BLaER1 (cell line): ENCODE measurements at regions not wholly inside any gene's neighbourhood (a gene's known extent, or its start where the extent isn't known, plus 50 kb on each side); places are given as distances from the start of the nearest gene placed in this dataset.

Source experiments
- H3K27ac ChIP-seq: shearing (Covaris generic); formaldehyde crosslinking; 2 replicates; pipeline ENCODE4 v1.8.1; 2022
- H3K27me3 ChIP-seq: shearing (Covaris generic); formaldehyde crosslinking; 2 replicates; pipeline ENCODE4 v1.8.1; 2022
- H3K36me3 ChIP-seq: shearing (Covaris generic); formaldehyde crosslinking; 2 replicates; pipeline ENCODE4 v1.8.1; 2022
- H3K4me1 ChIP-seq: shearing (Covaris generic); formaldehyde crosslinking; 2 replicates; pipeline ENCODE4 v1.8.1; 2022
- H3K4me2 ChIP-seq: shearing (Covaris generic); formaldehyde crosslinking; 2 replicates; pipeline ENCODE4 v1.8.1; 2022
- H3K4me3 ChIP-seq: shearing (Covaris generic); formaldehyde crosslinking; 2 replicates; pipeline ENCODE4 v1.8.1; 2022
- H3K9ac ChIP-seq: shearing (Covaris generic); formaldehyde crosslinking; 2 replicates; pipeline ENCODE4 v1.8.1; 2022
- H3K9me3 ChIP-seq: shearing (Covaris generic); formaldehyde crosslinking; 2 replicates; pipeline ENCODE4 v1.8.1; 2022
- H4K20me1 ChIP-seq: shearing (Covaris generic); formaldehyde crosslinking; 2 replicates; pipeline ENCODE4 v1.8.1; 2022
- Cebpa-rat ChIP-seq: shearing (Covaris generic); IDR thresholded peaks from 2 replicates; pipeline ENCODE4 v1.8.1; 2022

- H3K36me3 ChIP-seq = no peaks in the 10 kb centered on the region
- H3K4me3 ChIP-seq = no peak overlapping the region
- no peak overlapping the region for H3K9ac ChIP-seq
- H4K20me1 ChIP-seq = no peaks in the 10 kb centered on the region
- no peak for TF ChIP-seq Cebpa-rat
- 0 out of 2 replicates have a peak, but pooled peaks cover 4% of the 10 kb centered on the region for H3K4me1 ChIP-seq
- no peaks in the 10 kb centered on the region for H3K9me3 ChIP-seq
- H3K27me3 ChIP-seq = no peaks in the 10 kb centered on the region
- H3K4me2 ChIP-seq = no peak overlapping the region
- H3K27ac ChIP-seq = no peak overlapping the region
Measured at GRCh38 chr3:107882261-107882660, 208.6 kb downstream of the CD47 start.

- no peak overlapping the region for H3K9ac ChIP-seq
- H4K20me1 ChIP-seq = no peaks in the 10 kb centered on the region
- no peak overlapping the region for H3K4me2 ChIP-seq
- H3K9me3 ChIP-seq = no peaks in the 10 kb centered on the region
- H3K27me3 ChIP-seq = no peaks in the 10 kb centered on the region
- H3K36me3 ChIP-seq = no peaks in the 10 kb centered on the region
- no peak overlapping the region for H3K4me3 ChIP-seq
- TF ChIP-seq Cebpa-rat = no peak
- 0 out of 2 replicates have a peak, but pooled peaks cover 4% of the 10 kb centered on the region for H3K4me1 ChIP-seq
- H3K27ac ChIP-seq = no peak overlapping the region
Measured at GRCh38 chr3:107881509-107881908, 209.3 kb downstream of the CD47 start.

GRCh38 chr3:107880702-107881101 lies 210.1 kb downstream of the CD47 start:
- Histone ChIP-seq H3K4me2 (no peak overlapping the region), H3K4me1 (0 out of 2 replicates have a peak, but pooled peaks cover 4% of the 10 kb centered on the region), H3K9me3 (no peaks in the 10 kb centered on the region), H3K27ac (no peak overlapping the region), H4K20me1 (no peaks in the 10 kb centered on the region), H3K36me3 (no peaks in the 10 kb centered on the region), H3K27me3 (no peaks in the 10 kb centered on the region), H3K4me3 (no peak overlapping the region), H3K9ac (no peak overlapping the region)
- TF ChIP-seq Cebpa-rat = no peak

GRCh38 chr3:107877936-107878335 lies 212.9 kb downstream of the CD47 start:
- Histone ChIP-seq H4K20me1 (no peaks in the 10 kb centered on the region), H3K9me3 (no peaks in the 10 kb centered on the region), H3K36me3 (no peaks in the 10 kb centered on the region), H3K4me1 (no peaks in the 10 kb centered on the region), H3K27me3 (no peaks in the 10 kb centered on the region), H3K4me2 (no peak overlapping the region), H3K27ac (no peak overlapping the region), H3K4me3 (no peak overlapping the region), H3K9ac (no peak overlapping the region)
- no peak for TF ChIP-seq Cebpa-rat

GRCh38 chr3:107870943-107871638 lies 219.7 kb downstream of the CD47 start:
- TF ChIP-seq Cebpa-rat = no peak
- H3K4me2 ChIP-seq = no peak overlapping the region
- H4K20me1 ChIP-seq = no peaks in the 10 kb centered on the region
- H3K4me3 ChIP-seq = no peak overlapping the region
- H3K9me3 ChIP-seq = no peaks in the 10 kb centered on the region
- H3K4me1 ChIP-seq = no peaks in the 10 kb centered on the region
- no peaks in the 10 kb centered on the region for H3K36me3 ChIP-seq
- H3K9ac ChIP-seq = no peak overlapping the region
- H3K27ac ChIP-seq = no peak overlapping the region
- no peaks in the 10 kb centered on the region for H3K27me3 ChIP-seq

GRCh38 chr3:107870096-107870495 lies 220.7 kb downstream of the CD47 start:
- Histone ChIP-seq H3K4me2 (no peak overlapping the region), H3K4me1 (no peaks in the 10 kb centered on the region), H3K36me3 (no peaks in the 10 kb centered on the region), H3K27ac (no peak overlapping the region), H3K9me3 (no peaks in the 10 kb centered on the region), H3K9ac (no peak overlapping the region), H4K20me1 (no peaks in the 10 kb centered on the region), H3K4me3 (no peak overlapping the region), H3K27me3 (no peaks in the 10 kb centered on the region)
- TF ChIP-seq Cebpa-rat = no peak

GRCh38 chr3:107868449-107868848 lies 222.4 kb downstream of the CD47 start:
- Histone ChIP-seq H3K4me1 (no peaks in the 10 kb centered on the region), H3K4me2 (no peak overlapping the region), H3K4me3 (no peak overlapping the region), H3K27ac (no peak overlapping the region), H3K9me3 (no peaks in the 10 kb centered on the region), H3K27me3 (no peaks in the 10 kb centered on the region), H3K9ac (no peak overlapping the region), H3K36me3 (no peaks in the 10 kb centered on the region), H4K20me1 (no peaks in the 10 kb centered on the region)
- TF ChIP-seq Cebpa-rat = no peak

GRCh38 chr3:107861904-107862303 lies 228.9 kb downstream of the CD47 start:
- Histone ChIP-seq H3K9ac (no peak overlapping the region), H3K27me3 (no peaks in the 10 kb centered on the region), H3K4me2 (peak overlapping the region; percentile 24), H3K4me1 (peaks cover 11% of the 10 kb centered on the region), H3K4me3 (no peak overlapping the region), H3K27ac (no peak overlapping the region), H3K36me3 (no peaks in the 10 kb centered on the region), H4K20me1 (no peaks in the 10 kb centered on the region), H3K9me3 (no peaks in the 10 kb centered on the region)
- no peak for TF ChIP-seq Cebpa-rat

GRCh38 chr3:107861422-107861821 lies 229.4 kb downstream of the CD47 start:
- Histone ChIP-seq H3K27me3 (no peaks in the 10 kb centered on the region), H3K27ac (no peak overlapping the region), H3K4me1 (peaks cover 11% of the 10 kb centered on the region), H3K4me3 (no peak overlapping the region), H3K9me3 (no peaks in the 10 kb centered on the region), H4K20me1 (no peaks in the 10 kb centered on the region), H3K9ac (no peak overlapping the region), H3K36me3 (no peaks in the 10 kb centered on the region), H3K4me2 (0 out of 2 replicates have a peak overlapping the region, but pooled peaks have one; percentile 24)
- TF ChIP-seq Cebpa-rat = no peak
